ENCODE measurements at regions not wholly inside any gene's neighbourhood (a gene's known extent, or its start where the extent isn't known, plus 50 kb on each side); places are given as distances from the start of the nearest gene placed in this dataset.

DNA sequence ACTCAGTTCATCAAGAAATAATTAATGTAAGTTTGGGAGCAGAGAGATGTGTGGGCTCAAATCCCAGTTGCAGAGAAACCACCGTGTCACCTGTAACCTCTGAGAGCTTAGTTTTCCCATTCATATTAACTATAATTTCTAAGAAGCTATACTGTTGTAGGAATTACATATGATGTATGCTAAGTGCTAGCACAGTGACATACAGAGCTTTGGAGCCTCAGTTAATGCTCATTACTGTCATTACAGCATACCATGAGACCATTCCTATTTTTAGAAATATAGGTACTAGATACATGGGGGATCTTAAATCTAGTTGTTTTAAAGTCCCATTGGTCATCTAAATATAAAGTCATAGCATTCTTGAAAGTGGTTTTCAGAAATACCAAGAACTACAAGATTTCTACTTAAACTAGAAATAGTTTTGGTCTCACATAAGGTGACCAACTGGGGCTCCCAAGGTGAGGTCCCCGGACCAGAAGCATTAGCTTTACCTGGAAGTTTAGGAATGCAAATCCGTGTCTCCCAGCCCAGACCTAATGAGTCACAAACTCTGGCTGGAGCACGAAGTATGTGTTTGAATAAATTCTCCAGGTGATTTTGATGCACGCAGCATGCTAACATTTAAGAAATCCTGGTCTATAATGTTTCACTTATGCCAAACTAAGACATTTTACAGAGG, 144.6 kb downstream of the LACC1 start:
- Histone ChIP-seq H3K27ac (no peak overlapping the region), H3K36me3 (no peaks in the 10 kb centered on the region), H3K9ac (ENCODE audit: low read depth in 2 of 2, low read length in 2 of 2) (no peak overlapping the region), H3K27me3 (no peaks in the 10 kb centered on the region), H3K4me3 (no peak overlapping the region), H3K4me1 (no peaks in the 10 kb centered on the region), H3K9me3 (no peaks in the 10 kb centered on the region)
- DNase-seq: no peak
- TF ChIP-seq, protein P1, sequence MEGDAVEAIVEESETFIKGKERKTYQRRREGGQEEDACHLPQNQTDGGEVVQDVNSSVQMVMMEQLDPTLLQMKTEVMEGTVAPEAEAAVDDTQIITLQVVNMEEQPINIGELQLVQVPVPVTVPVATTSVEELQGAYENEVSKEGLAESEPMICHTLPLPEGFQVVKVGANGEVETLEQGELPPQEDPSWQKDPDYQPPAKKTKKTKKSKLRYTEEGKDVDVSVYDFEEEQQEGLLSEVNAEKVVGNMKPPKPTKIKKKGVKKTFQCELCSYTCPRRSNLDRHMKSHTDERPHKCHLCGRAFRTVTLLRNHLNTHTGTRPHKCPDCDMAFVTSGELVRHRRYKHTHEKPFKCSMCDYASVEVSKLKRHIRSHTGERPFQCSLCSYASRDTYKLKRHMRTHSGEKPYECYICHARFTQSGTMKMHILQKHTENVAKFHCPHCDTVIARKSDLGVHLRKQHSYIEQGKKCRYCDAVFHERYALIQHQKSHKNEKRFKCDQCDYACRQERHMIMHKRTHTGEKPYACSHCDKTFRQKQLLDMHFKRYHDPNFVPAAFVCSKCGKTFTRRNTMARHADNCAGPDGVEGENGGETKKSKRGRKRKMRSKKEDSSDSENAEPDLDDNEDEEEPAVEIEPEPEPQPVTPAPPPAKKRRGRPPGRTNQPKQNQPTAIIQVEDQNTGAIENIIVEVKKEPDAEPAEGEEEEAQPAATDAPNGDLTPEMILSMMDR (IDR thresholded peaks at IDR 0.05): no peak
- intact Hi-C loops (cut with DNase I): no loop called here

GRCh38 chr13:44024846-44025195, 145.1 kb downstream of the LACC1 start:
- no peaks in the 10 kb centered on the region for H3K4me1 ChIP-seq
- TF ChIP-seq, protein P1 (IDR thresholded peaks at IDR 0.05): no peak
- H3K4me3 ChIP-seq: no peak overlapping the region
- H3K9me3 ChIP-seq: no peaks in the 10 kb centered on the region
- H3K9ac ChIP-seq (ENCODE audit: low read depth in 2 of 2, low read length in 2 of 2): no peak overlapping the region
- no peaks in the 10 kb centered on the region for H3K36me3 ChIP-seq
- H3K27me3 ChIP-seq: no peaks in the 10 kb centered on the region
- H3K27ac ChIP-seq: no peak overlapping the region
- no peak for DNase-seq
- intact Hi-C loops (cut with DNase I): no loop called here

DNA sequence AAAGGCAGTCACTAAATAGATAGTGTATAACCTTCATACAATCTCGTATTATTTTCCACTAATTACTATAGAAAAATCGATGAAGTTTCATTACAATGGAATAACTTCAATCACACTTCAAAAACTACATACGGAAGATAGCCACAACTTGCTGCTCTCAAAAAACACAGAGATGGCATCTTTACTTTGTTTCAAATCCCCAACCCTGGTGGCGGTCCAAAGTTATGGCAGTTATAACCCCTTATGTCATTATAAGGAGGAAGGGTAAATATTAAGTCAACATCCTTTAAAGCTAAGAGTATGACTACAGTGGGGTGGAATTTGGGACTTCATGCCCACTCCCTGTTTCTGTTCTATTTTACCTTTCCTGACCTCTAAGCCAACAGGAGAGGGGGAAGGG, 146.5 kb downstream of the LACC1 start:
- no peaks in the 10 kb centered on the region for H3K4me1 ChIP-seq
- H3K9ac ChIP-seq (ENCODE audit: low read depth in 2 of 2, low read length in 2 of 2): no peak overlapping the region
- intact Hi-C loops (cut with DNase I): no loop called here
- H3K36me3 ChIP-seq: no peaks in the 10 kb centered on the region
- H3K27ac ChIP-seq: no peak overlapping the region
- TF ChIP-seq, protein P1 (IDR thresholded peaks at IDR 0.05): no peak
- H3K27me3 ChIP-seq: no peaks in the 10 kb centered on the region
- H3K4me3 ChIP-seq: no peak overlapping the region
- DNase-seq: no peak
- no peaks in the 10 kb centered on the region for H3K9me3 ChIP-seq

- no peak overlapping the region for H3K27ac ChIP-seq
- intact Hi-C loops (cut with DNase I): no loop called here
- TF ChIP-seq, protein P1 (IDR thresholded peaks at IDR 0.05): no peak
- H3K4me3 ChIP-seq: no peak overlapping the region
- no peaks in the 10 kb centered on the region for H3K27me3 ChIP-seq
- H3K9me3 ChIP-seq: no peaks in the 10 kb centered on the region
- no peaks in the 10 kb centered on the region for H3K4me1 ChIP-seq
- no peak overlapping the region for H3K9ac ChIP-seq (ENCODE audit: low read depth in 2 of 2, low read length in 2 of 2)
- H3K36me3 ChIP-seq: no peaks in the 10 kb centered on the region
- DNase-seq: no peak
Observed at GRCh38 chr13:44028734-44029133, 149.0 kb downstream of the LACC1 start.

- Histone ChIP-seq H3K36me3 (no peaks in the 10 kb centered on the region), H3K27me3 (no peaks in the 10 kb centered on the region), H3K4me3 (no peak overlapping the region), H3K27ac (no peak overlapping the region), H3K9ac (ENCODE audit: low read depth in 2 of 2, low read length in 2 of 2) (no peak overlapping the region), H3K4me1 (no peaks in the 10 kb centered on the region), H3K9me3 (no peaks in the 10 kb centered on the region)
- no peak for DNase-seq
- TF ChIP-seq, protein P1 (IDR thresholded peaks at IDR 0.05): no peak
- intact Hi-C loops (cut with DNase I): no loop called here
Observed at GRCh38 chr13:44030615-44031014, 150.9 kb downstream of the LACC1 start.
